ENCODE measurements at regions not wholly inside any gene's neighbourhood (a gene's known extent, or its start where the extent isn't known, plus 50 kb on each side); places are given as distances from the start of the nearest gene placed in this dataset.
"Not testable (repeated sequence)": the region's sequence is repeated elsewhere in the genome, so short reads cannot be mapped to it uniquely, and the experiment has no call there.

DNA sequence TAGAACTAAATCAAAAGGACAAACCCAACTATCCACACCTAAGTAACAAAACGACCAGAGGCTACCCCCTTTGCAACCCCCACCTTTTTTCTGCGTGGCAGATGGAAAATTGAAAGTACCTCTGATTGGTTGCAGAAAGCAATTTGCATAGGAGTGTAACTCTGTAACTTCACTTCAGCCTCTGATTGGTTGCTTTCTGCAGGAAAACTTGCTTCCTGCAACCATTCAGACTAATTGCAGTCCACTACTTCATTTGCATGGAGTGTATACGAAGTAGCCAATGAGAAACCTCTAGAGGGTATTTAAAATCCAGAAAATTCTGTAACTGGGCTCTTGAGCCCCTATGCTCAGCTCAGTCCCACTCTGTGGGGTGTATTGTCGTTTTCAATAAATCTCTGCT is 129.1 kb upstream of the OLIG3 start:
- no peak for DNase-seq (ENCODE audit: low spot score)

DNA sequence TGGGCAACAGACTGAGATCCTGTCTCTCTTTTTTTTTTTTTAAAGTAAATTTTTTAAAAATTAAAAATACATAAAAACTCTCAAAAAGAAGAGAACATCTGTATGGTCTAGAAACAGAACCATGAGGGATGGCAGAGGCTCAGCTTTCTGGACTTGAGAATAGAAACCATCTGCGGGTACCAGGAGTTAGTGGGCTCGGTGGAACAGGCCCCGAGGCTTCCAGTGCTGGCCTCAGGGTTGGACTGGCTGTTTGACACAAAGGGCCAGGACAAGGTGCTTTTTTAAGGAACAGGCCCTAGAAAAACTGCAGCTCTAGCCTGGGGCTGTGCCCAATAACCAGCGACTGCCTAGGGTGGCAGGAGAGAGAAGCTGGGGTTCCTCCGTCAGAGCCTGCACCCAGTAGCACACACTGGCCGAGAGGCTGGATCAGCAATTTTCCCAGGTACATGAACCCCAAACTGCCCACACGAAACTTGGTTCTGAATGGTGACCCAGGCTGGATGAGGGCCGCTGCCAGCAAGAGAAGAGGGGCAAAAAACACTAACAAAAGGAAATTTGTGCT is 131.0 kb upstream of the OLIG3 start:
- no peak for DNase-seq (ENCODE audit: low spot score)

DNA sequence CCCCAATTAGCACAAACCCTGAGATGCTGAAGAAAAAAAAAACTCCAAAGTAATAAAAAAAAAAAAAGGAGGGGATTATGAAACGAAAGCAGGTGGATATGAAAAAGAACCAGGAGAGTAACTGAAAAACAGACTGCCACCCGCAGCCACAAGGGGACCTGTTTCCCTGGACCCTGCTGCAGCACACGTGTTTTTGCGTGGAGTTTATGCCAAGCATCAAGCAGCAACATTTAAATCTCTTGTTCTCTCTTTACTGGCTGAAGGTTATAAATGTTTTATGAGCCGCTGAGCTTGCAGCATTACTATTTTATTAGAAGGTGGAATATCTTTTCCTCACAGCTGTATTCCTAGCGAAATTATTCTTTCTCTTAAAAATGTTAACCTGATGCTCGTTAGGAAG is 131.6 kb upstream of the OLIG3 start:
- no peak for DNase-seq (ENCODE audit: low spot score)

DNA sequence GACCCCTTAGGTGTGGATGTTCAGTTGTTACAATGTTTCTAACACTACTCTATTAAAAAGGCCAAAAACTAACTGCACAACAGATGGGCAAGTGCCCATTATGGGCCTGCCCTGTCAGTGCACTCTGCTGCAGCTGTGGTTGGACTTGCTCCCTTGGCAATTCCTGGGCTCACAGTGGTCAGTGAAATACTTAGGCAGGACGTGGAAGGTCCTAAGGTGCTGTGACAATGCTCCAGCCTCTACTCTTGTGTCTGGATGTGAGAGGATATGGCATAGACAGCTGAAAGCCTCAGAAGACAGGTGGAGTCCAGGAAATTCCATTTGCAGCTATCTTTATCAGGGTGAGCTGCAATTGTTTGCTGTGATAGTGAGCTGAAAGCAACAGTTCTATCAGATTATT is 136.5 kb upstream of the OLIG3 start:
- no peak for DNase-seq (ENCODE audit: low spot score)

DNA sequence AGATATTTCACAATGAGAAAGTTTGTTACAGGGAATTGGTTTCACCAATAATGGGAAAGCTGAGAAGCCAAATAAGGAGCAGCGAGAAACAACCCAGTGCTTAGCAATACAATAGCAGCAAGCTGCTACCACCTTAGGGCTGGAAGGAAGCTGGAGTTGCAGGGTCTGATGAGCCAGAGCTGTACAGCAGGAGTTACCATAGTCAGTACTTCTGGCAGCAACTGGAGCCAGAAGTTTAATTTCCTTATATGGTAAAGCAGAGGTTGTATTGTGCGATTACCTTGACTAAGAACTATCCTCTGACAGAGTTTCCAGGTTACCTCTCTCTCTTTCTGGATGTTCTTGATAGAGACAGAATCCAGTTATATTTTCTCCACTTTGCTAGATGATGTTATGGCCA is 137.1 kb upstream of the OLIG3 start:
- no peak for DNase-seq (ENCODE audit: low spot score)

DNA sequence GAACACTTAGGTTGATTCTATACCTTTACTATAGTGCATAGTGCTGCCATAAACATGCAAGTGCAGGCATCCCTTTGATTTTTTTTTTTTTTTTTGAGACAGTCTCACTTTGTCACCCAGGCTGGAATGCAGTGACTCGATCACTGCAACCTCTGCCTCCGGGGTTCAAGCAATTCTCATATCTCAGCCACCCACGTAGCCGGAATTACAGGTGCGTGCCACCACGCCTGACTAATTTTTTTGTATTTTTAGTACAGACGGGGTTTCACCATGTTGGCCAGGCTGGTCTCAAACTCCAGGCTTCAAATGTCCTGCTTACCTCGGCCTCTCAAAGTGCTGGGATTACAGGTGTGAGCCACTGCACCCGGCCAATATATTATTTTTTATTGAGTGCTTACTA is 140.0 kb upstream of the OLIG3 start:
- DNase-seq (ENCODE audit: low spot score), result not testable (repeated sequence)

DNA sequence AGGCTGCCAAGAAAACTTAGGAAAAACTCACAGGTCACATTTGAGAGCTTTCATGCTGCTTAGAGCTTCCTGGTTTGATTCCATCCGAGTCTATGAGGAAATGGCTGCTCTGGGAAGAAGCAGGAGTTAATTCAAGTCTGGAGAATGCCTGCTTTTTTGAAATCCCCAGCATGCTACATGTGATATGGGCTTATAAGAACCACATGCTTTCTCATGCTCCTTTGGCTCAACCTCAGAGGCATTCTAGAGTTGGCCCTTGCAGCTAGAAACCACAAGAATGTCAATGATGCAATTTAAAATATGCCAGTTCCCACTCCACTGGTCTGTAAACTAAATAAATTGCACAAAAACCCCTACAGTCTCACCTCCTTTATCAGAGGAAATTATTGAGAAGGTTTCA is 142.9 kb upstream of the OLIG3 start:
- DNase-seq (ENCODE audit: low spot score), result peak; percentile 45

DNA sequence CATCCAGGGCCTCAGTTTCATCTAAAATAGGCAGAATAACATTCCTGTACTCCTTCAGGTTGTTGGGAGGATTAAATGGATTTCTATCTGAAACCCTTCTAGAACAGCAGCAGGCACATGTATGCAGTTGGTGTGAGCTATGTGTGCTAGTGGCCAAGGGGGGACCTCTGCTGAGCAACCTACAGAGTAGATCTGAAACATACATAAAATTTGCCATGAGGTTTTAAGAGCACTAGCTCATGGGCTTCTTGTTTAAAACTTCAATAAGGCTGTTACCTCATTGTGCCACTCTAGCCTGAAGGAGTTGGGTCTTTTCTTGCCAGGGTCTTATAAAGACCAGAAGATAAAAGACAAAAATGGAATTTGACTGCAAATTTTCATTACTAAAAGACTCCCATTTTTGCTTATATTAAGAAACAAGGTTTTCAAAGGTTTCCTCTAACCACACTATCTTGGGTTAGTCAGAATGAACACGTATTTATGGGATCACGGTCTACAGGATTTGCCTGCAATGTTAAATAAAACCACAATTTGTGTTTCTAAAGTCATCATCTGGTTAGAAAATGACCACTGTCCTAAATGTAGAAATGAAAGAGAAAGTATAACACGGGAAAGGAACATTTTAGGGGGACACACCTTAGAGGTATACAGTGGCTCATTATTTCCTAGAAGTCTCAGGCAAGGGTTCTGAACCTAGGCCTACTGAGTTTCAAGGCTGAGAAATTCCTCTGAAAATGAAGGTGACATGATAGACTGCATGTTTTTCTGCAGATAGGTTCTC is 144.9 kb upstream of the OLIG3 start:
- no peak for DNase-seq (ENCODE audit: low spot score)

DNA sequence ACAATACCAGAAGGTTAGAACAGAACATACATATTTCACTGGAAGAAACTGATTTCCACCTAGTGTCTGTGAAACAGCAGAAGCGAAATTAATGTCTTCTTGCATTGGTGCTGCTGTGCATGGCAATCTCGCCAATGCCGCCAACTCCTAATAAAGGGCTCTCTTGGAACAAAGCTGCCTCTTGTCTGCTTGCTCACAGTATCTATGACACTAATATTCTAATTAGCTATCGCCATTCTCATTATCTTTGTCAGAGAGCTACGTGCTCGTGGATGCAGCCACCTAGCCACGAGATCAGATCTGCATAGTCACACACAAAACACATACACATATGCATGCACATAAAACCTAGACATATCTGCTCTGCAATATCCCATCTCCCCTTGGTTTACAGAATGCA is 145.9 kb upstream of the OLIG3 start:
- DNase-seq (ENCODE audit: low spot score), result no peak

DNA sequence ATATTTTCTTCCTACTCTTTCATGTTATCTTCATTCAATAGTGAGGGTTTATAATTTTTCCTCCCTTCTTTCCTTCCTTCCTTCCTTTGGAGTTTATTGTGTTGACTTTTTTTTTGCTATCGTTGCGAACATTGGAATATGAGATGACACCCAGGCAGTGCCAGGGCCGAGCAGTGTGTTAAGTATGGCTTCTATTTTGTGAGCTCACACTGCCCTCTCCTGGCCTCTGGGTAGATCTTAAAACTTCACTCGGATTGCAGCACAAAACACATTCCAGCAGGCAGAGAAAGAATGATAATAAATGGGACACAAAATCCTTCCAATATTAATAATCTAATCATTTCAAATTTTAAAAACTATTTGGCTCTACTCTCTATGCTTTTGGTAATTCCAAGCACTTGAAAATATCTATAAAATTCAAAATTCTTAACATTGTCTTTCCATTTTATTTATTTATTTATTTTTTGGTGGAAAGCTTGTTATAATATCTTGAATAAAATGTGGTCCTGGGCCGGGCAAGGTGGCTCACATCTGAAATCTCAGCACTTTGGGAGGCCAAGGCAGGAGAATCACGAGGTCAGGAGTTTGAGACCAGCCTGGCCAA is 147.4 kb upstream of the OLIG3 start:
- peak; percentile 84 for DNase-seq (ENCODE audit: low spot score)

DNA sequence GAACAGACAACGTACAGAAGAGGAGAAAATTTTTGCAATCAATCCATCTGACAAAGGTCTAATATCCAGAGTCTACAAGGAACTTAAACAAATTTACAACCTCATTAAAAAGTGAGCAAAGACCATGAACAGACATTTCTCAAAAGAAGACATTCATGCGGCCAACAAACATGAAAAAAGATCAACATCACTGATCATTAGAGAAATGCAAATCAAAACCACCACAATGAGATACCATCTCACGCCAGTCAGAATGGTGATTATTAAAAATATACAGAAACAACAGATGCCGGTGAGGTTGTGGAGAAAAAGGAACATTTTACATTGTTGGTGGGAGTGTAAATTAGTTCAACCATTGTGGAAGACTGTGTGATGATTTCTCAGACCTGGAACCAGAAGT is 149.0 kb upstream of the OLIG3 start:
- DNase-seq (ENCODE audit: low spot score), result not testable (repeated sequence)

DNA sequence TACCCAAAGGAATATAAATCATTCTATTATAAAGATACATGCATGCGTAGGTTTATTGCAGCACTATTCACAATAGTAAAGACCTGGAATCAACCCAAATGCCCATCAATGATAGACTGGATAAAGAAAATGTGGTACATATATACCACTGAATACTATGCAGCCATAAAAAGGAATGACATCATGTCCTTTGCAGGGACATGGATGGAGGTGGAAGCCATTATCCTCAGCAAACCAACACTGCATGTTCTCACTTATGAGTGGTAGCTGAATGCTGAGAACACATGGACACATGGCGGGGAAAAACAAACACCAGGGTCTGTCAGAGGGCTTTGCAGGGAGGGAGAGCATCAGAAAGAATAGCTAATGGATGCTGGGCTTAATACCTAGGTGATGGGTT is 149.4 kb upstream of the OLIG3 start:
- not testable (repeated sequence) for DNase-seq (ENCODE audit: low spot score)

DNA sequence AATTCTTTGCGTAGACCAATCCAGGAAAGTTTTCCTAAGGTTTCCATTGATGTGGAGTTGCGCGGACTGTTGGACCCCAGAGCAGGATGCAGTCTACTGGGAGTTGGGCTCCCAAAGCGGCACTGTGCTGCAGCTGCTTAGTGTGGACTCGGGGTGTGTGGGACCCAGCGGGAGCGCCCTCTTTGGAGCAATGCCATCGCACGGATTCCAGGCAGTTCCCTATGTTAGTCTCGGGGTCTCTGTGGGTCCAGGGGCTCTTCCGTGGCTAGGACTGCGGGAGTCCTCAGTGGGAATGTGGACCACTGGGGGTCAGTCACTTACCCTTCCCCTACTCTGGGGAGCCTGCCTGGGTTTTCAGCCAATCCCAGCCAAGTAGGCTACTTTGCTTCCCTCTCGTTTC is 151.7 kb upstream of the OLIG3 start:
- DNase-seq (ENCODE audit: low spot score), result no peak

DNA sequence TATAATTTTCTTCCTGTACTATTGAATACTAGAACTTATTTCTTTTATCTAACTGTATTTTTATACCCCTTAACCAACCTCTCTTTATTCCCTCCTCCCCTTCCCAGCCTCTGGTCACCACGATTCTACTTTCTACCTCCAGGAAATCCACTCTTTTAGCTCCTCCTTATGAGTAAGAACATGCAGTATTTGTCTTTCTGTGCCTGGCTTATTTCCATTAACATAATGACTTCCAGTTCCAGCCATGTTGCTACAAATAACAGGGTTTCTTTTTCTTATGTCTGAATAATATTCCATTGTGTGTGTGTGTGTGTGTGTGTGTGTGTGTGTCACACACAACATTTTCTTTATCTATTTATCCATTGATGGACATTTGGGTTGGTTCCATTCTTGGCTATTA is 152.3 kb upstream of the OLIG3 start:
- DNase-seq (ENCODE audit: low spot score), result no peak

DNA sequence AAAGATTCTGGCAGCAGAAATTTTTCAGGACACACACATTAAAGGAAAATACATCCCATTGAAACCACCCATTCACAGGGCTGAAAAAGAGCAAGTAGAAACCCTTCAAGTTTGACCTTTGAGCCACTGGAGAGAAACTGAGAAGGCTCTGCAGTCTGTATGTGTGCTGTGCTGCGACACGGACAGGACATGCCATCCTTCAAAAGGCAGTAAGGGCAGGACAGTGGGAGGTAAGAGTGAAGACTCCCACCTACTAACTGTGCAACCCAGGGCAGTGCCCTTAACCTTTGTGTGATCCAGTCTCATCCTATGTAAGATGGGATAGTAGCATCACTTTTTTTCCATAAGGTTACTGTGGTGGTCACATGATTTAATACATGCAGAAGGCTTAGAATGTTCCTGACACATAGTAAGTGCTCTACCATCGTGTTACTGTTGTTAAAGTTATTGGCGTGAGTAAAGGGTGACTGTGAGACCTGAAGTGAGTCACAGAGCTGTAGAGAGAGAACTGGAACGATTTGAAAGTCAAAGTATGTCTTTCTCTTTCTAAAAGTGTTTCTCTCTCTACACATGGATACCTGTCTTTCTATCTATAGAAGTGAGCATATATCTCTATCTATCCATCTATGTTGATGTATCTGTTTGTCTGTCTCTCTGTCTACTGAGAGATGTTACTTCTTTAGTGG is 153.7 kb upstream of the OLIG3 start:
- DNase-seq (ENCODE audit: low spot score), result no peak

DNA sequence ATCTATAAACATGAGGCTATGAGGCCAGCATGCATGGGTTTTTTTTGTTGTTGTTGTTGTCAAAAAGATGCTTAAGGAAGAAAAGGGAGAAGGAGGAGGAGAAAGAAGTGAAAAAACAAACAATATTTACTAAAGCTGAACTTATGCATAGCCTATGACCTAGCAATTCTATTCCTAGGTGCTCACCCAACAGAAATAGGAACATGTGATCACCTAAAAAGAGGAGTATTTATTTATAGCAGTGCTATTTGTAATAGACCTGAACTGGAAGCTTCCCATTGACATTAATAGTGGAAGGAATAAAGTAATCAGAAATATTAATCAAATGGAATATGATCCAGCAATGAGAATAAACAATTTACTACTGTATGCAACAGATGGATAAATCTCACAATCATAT is 156.5 kb upstream of the OLIG3 start:
- no peak for DNase-seq (ENCODE audit: low spot score)

DNA sequence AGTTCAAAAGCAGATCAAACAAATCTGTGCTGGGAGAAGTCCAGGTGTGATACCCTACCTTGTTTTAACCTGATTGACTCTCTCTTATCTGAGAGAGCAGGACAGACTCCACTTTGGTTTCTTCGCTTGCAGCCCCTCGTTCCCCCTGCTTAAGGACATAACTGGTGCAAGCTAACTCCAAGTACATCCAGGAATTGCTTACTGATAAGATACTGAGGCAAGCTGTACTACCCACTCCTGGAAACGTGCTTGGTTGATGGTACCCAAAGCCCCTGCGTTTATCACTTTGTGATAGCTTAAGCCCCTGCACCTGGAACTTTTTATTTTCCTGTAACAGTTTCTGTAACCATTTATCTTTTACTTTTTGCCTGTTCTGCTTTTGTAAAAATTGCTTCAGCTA is 157.0 kb upstream of the OLIG3 start:
- no peak for DNase-seq (ENCODE audit: low spot score)

DNA sequence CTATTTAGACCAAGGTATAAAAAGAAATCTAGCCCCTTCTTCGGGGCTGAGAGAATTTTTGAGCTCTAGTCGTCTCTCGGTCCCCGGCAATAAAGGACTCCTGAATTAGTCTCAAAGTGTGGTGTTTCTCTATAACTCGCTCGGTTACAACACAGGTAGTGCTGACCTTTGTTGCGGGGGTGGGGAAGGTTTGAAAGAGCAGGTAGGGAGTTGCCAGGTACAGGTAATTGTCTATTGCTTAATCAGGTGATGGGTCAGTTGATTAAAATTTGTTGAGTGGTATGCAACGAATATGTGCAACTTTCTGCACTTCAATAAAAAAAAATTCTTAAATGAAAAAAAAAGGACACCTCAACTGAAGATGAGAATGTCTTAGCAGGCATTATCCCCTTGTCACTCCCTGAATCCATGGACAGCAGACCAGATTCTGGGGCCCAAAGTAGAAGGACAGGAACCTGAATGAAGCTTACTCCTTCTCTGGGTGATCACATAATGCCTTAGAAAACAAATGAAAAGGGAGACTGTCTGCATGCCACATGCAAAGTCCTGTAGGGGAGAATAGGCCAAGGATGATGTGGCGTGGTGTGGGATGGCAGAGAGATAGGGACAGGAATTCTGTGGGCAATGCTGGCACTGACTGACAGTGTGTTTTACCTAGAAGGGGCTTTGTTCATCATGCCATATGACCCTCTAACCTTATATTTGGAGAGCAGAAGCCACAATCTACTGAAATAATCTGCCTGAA is 157.6 kb upstream of the OLIG3 start:
- peak; percentile 65 for DNase-seq (ENCODE audit: low spot score)

DNA sequence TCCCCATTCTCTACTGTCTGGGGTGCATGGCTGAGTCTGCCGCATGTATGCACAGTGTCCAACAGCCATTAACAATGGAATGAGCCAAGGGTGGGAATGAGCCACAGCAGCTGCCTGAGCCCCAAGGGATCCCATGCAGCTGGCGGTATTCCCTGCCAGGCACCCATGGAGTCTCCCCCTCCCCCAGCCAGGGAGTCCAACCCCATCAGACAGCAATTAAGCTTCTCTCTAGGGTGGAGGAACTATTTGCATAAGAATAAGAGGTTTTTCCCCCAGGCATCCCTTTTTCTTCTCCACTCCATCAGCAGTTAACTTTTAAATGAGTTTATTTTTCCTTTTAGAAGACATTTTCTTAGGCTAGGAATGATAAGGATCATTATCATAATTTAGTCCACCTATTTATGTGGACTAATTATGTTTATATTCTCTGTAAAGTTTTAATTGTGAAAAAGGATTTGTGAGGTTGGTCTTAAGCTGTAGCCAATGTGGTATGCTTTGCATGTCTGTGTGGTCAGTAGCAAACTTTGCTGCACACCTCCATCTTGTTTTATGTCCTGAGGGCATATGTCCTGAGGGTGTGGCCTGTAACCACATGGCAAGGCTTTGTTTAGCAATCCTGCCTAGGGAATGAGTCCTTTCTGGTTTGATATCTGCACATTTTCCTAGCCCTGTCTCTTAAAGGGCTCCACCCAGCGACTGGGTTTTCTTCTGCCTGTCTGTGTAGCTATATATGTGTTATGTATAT is 158.9 kb upstream of the OLIG3 start:
- DNase-seq (ENCODE audit: low spot score), result no peak

DNA sequence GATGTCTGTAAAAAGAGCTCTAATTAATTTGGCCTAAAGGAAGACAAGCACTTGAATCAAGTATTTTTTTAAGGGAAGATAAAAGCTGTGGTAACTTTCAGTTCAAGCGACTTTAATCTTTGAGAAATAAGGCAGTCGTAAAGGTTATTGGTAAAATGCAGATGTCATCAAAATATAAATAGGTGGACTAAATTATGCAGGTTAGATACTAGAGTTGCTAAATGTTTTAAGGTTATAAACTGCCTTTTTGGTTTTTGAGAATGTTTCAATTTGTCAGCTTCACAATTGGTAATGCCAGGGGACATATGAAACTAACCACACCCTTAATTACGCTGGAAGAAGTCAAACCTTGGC is 159.5 kb upstream of the OLIG3 start:
- no peak for DNase-seq (ENCODE audit: low spot score)

DNA sequence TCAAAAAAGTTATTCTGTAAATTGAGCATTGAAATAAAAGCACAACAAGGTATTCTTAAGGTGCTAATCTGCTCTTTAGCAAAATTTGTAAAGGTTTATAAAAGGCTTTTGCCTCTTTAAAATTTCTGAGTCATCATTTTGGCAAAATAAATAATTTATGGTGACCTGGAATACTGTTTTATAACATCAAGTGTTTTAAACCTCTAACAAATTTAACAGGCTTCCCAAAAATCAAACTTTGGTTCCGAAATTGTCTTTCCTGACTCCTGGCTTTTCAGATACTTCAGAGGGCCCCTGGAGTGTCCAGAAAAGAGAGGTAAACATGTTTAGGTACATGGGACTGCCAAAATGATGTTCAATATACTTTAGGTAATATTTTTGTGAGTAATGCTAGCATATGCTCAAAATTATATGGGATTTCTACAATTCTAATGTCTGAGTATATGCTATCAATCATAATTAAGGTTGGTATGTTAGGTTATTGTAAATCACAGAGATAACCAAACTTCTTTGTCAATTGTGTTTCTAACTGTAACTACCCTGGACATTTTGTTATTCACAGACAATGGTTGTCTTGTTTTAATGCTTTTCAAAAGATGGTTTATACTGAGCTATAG is 160.3 kb upstream of the OLIG3 start:
- DNase-seq (ENCODE audit: low spot score), result no peak

Measured in mucosa of gallbladder (tissue), 1 donor.